ENCODE measurements at regions not wholly inside any gene's neighbourhood (a gene's known extent, or its start where the extent isn't known, plus 50 kb on each side); places are given as distances from the start of the nearest gene placed in this dataset.

DNA sequence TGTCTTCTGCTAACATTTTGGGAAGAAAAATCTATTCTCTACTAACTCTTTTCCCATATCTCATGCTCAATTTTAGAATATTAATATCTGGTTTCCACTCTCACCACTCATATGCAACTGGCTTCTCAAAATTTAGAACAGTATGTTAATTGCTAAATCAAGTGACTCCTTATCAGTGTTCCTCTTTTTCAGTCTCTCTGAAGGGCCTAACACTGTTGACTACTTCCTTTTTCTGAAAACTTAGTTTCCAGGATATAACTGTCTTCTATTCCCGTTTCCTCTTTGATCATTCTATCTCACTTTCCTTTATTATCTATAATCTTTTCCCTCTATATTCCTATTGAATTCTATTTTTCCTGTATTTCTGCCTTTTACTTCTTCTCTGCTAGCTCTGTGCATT, 1717.2 kb upstream of the C9orf72 start:
- Mint-ChIP-seq H3K4me1 (no peaks in the 10 kb centered on the region), H3K4me3 (no peak overlapping the region), H3K9me3 (no peaks in the 10 kb centered on the region), H3K36me3 (ENCODE audit: low read depth) (no peaks in the 10 kb centered on the region), H3K27ac (no peak overlapping the region), H3K27me3 (no peaks in the 10 kb centered on the region)
- DNase-seq, result no peak
- intact Hi-C loops (cut with micrococcal nuclease), result no loop called here

DNA sequence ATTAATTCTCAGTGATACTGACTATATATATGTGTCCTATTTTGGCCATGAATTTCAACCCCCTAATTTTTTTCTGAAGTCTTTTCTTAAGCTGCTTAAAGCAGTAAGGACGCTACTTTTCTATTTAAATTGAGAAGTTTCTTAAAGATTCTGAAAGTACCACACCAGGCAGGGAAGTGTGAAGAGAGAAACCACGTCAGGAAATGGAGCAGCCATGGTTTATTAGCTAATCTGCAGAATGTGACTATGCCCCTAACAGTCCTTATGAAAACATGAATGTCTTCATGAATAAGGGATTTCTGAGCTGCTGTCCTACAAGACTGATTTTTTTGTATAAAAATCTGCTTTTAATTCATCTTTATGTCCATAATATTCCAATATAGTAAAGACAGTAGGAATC, 1724.3 kb upstream of the C9orf72 start:
- intact Hi-C loops (cut with micrococcal nuclease), result no loop called here
- no peak for DNase-seq
- H3K27ac Mint-ChIP-seq, result no peak overlapping the region
- H3K36me3 Mint-ChIP-seq (ENCODE audit: low read depth), result no peaks in the 10 kb centered on the region
- no peaks in the 10 kb centered on the region for H3K4me1 Mint-ChIP-seq
- no peak overlapping the region for H3K4me3 Mint-ChIP-seq
- H3K9me3 Mint-ChIP-seq, result peaks cover 9% of the 10 kb centered on the region
- no peaks in the 10 kb centered on the region for H3K27me3 Mint-ChIP-seq

DNA sequence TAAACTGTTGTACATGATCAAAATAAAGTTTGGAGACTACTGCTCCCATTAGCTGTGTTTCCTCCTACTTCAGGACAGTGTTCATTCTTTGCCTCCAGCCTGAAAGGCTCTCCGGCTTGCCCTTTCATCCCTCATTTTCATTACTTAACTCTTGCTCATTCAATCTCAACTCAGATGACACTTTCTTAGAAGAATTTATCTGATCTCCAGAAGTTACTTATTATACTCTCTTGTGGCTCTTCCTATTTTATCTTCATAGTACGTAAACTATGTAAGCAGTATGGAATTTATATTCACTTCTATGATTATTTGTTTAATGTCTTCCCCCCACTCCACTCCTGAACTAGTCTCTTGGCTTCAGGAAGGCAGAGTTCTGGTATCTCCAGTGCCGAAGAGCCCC, 1737.9 kb upstream of the C9orf72 start:
- H3K4me3 Mint-ChIP-seq, result no peak overlapping the region

DNA sequence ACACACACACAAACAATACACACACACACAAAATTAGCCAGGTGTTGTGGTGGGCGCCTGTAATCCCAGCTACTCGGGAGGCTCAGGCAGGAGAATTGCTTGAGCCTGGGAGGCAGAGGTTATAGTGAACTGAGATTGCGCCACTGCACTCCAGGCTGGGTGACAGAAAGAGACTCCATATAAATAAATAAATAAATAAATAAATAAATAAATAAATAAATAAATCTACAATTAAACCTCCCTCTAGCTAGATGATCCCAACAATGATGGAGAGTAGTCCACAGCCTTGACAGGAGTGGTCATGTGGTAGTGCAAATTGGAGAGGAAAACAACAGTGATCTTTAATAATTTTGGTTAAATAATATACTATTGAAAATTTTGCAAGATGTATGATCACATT, 1739.0 kb upstream of the C9orf72 start:
- H3K27me3 Mint-ChIP-seq, result no peaks in the 10 kb centered on the region
- intact Hi-C loops (cut with micrococcal nuclease), result no loop called here

More for the DNA sequence above, 1737.9 kb upstream of the C9orf72 start:
- H3K36me3 Mint-ChIP-seq (ENCODE audit: low read depth), result no peaks in the 10 kb centered on the region
- peaks cover 5% of the 10 kb centered on the region for H3K9me3 Mint-ChIP-seq
- no peaks in the 10 kb centered on the region for H3K27me3 Mint-ChIP-seq
- intact Hi-C loops (cut with micrococcal nuclease), result no loop called here
- H3K4me1 Mint-ChIP-seq, result no peaks in the 10 kb centered on the region
- H3K27ac Mint-ChIP-seq, result no peak overlapping the region
- DNase-seq, result no peak

DNA sequence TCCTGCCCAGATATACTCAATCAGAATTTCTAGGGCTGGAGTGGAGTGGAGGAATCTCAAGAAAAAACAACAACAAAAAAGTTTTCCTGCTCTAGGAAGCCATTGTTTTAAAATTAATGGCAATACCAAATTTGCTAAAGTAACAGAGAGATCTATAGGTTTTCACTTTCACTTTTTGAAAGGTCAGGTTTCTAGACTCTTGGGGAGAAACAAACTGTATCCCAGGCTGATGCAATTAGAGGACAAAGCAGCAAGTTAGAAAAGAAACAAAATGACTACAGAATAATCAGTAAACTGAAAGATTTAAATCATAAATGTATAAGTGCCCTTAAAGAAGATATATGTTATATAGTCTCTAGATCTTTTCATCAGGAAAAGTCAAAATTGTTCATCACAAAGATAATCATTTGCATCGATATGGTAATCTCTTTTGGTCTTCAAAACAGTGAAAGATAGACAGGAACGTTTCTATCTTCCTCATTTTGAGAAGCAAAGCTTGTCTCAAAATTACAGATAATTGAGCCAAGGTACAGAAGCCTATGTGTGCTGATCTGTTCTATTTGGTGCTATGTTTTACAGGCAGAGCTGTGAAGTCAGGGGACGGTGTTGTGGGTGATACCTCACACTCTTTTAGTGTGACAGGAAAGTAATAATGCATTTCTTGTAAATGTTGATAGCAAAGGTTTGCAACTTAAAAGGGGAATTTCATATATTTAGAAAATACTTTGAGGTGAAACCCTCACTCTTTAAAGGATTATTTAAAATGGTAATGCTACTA, 1746.6 kb upstream of the C9orf72 start:
- Mint-ChIP-seq H3K27me3 (no peaks in the 10 kb centered on the region), H3K36me3 (ENCODE audit: low read depth) (no peaks in the 10 kb centered on the region), H3K27ac (no peak overlapping the region), H3K4me3 (no peak overlapping the region), H3K4me1 (no peaks in the 10 kb centered on the region), H3K9me3 (no peaks in the 10 kb centered on the region)
- intact Hi-C loops (cut with micrococcal nuclease), result no loop called here
- no peak for DNase-seq

More for the DNA sequence above, 1739.0 kb upstream of the C9orf72 start:
- no peak for DNase-seq
- no peaks in the 10 kb centered on the region for H3K36me3 Mint-ChIP-seq (ENCODE audit: low read depth)
- H3K9me3 Mint-ChIP-seq, result peaks cover 3% of the 10 kb centered on the region
- no peaks in the 10 kb centered on the region for H3K4me1 Mint-ChIP-seq
- no peak overlapping the region for H3K4me3 Mint-ChIP-seq
- no peak overlapping the region for H3K27ac Mint-ChIP-seq

DNA sequence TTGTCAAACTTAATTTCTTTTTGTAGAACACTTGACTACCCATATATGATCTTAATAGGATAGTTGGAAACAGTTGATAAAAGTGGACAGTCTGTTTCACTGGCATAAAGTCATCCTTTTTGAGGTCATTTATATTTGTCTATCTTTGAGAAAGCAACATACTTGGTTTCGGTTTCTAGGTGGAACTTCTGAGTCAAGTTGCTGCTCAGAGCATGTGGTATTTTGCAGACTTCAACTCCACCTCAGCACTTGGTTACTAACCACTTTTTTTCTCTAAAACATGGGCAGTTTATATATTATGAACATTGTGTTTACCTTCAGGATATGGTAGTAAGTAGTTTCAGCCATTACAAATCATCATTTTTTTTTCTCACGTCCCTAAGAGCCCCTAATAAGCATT, 1749.0 kb upstream of the C9orf72 start:
- Mint-ChIP-seq H3K27ac (no peak overlapping the region), H3K36me3 (ENCODE audit: low read depth) (no peaks in the 10 kb centered on the region), H3K9me3 (no peaks in the 10 kb centered on the region), H3K4me3 (no peak overlapping the region), H3K4me1 (no peaks in the 10 kb centered on the region), H3K27me3 (no peaks in the 10 kb centered on the region)
- DNase-seq, result no peak
- intact Hi-C loops (cut with micrococcal nuclease), result no loop called here

DNA sequence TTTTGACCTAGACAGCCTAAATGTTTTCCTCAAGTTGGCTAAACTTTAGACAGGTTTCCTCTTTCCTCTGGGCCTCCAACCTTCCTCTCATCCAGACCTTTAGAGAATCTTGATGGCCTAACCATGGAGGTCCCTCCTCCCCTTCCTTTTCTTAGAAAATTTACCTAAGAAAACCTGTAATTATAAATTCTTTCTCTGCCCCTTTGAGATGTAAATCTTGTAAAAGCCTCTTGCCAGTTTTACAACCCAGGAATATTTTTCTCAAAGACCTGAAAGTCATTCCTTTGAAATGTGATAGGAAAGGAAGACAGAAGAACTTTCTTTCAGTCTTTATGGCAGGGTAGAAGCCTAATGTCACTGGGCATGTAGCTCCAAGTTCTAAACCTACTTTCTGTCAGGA, 1752.6 kb upstream of the C9orf72 start:
- Mint-ChIP-seq H3K4me1 (no peaks in the 10 kb centered on the region), H3K4me3 (no peak overlapping the region), H3K9me3 (no peaks in the 10 kb centered on the region), H3K36me3 (ENCODE audit: low read depth) (no peaks in the 10 kb centered on the region), H3K27me3 (no peaks in the 10 kb centered on the region), H3K27ac (no peak overlapping the region)
- intact Hi-C loops (cut with micrococcal nuclease), result no loop called here
- DNase-seq, result no peak

DNA sequence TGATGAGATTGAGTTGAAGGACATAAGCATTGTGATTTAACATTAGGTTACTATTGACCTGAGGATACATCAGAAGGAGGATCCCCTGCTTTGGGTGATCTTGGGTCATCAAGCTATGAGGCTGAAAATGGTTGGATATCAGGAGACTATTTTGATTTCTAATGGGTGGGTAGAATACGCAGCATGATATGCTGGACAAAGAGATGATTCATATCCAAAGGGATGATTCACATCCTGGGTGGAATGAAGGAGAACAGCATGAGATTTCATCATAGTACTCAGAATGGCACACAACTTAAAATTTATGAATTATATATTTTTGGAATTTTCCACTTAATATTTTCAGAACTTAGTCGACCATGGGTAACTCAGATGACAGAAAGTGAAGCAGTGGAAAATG, 1759.5 kb upstream of the C9orf72 start:
- DNase-seq, result no peak
- intact Hi-C loops (cut with micrococcal nuclease), result no loop called here
- Mint-ChIP-seq H3K4me3 (no peak overlapping the region), H3K36me3 (ENCODE audit: low read depth) (no peaks in the 10 kb centered on the region), H3K27me3 (no peaks in the 10 kb centered on the region), H3K4me1 (no peaks in the 10 kb centered on the region), H3K27ac (no peak overlapping the region), H3K9me3 (no peaks in the 10 kb centered on the region)

DNA sequence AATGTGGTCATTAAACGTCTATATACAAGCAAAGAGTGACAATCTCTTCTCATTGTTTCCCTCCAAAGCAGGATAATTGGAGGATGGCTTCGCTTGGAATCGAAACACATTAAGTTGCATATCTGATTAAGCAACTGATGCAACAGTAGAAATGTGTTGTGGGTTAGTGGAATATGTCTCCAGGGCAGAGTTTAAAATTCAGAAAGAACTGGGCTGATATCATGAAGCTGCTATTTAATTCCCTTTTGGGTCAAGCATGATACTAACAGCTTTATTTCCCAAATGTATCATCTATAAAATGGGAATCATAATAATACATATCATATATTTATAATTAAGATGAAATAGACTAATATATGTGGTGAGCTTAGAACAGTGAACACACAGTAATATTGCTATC, 1763.0 kb upstream of the C9orf72 start:
- no peaks in the 10 kb centered on the region for H3K9me3 Mint-ChIP-seq
- H3K4me3 Mint-ChIP-seq, result no peak overlapping the region
- intact Hi-C loops (cut with micrococcal nuclease), result no loop called here
- DNase-seq, result no peak
- no peaks in the 10 kb centered on the region for H3K27me3 Mint-ChIP-seq
- H3K27ac Mint-ChIP-seq, result no peak overlapping the region
- H3K4me1 Mint-ChIP-seq, result no peaks in the 10 kb centered on the region
- no peaks in the 10 kb centered on the region for H3K36me3 Mint-ChIP-seq (ENCODE audit: low read depth)

DNA sequence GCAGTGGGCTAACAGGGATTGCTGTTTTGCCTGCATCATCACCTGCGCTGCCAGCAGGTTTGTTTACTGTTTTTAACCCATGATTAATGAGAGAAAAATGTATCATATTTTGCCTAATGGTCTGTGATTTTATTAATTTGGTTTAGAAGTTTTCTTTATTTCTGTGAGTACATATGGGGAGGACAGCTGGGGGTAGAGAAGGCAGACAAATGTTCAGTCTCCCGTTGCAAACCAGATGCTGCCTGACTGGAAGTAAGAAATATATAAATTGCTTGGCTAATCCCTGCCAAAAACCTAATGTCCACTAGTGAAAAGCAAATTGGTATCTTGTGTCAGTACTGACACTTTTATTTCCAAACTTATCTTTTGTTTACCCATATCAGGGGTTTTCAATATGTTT, 1766.1 kb upstream of the C9orf72 start:
- H3K27me3 Mint-ChIP-seq, result no peaks in the 10 kb centered on the region
- intact Hi-C loops (cut with micrococcal nuclease), result no loop called here
- H3K27ac Mint-ChIP-seq, result no peak overlapping the region
- no peaks in the 10 kb centered on the region for H3K4me1 Mint-ChIP-seq
- no peak overlapping the region for H3K4me3 Mint-ChIP-seq
- no peaks in the 10 kb centered on the region for H3K9me3 Mint-ChIP-seq
- H3K36me3 Mint-ChIP-seq (ENCODE audit: low read depth), result no peaks in the 10 kb centered on the region
- DNase-seq, result no peak

DNA sequence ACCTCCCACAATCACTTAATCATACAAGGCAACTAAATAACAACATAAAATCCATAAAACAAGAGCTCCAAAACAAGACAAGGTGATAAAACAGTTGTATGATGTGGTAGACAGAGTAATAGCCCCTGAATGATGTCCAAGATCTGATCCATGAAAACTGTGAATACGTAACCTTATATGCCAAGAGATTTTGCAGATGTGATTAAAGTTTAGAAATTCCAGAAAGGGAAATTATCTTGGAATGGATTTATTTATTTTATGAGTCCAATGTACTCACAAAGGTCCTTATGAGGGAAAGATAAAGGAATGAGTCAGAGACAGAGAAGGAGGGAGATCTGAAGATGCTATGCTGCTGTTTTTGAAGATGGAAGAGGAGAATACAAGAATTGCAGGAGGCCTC, 1775.7 kb upstream of the C9orf72 start:
- intact Hi-C loops (cut with micrococcal nuclease), result no loop called here
- Mint-ChIP-seq H3K27me3 (no peaks in the 10 kb centered on the region), H3K27ac (no peak overlapping the region), H3K4me1 (no peaks in the 10 kb centered on the region), H3K36me3 (ENCODE audit: low read depth) (no peaks in the 10 kb centered on the region), H3K4me3 (no peak overlapping the region), H3K9me3 (no peaks in the 10 kb centered on the region)
- no peak for DNase-seq

DNA sequence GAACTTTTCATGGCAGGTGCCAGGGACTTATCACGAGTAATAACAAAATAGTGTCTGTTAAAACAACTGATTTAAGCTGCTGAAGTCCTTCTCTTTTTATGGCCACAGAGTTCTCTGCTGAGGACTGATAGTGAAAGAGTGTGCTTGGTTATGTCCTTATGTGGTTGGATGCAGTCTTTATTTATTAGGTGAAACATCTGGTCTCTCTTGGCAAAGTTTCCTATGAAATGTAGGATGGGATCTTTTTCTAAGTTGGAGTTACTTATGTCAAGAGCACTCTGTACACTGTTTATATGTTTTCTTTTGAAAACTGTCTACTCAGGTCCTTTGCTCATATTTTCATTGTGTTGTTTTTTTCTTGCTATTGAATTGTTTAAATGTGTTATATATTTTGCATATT, 1816.1 kb upstream of the C9orf72 start:
- Mint-ChIP-seq H3K27me3 (no peaks in the 10 kb centered on the region), H3K4me1 (no peaks in the 10 kb centered on the region), H3K27ac (no peak overlapping the region), H3K36me3 (ENCODE audit: low read depth) (no peaks in the 10 kb centered on the region), H3K4me3 (no peak overlapping the region), H3K9me3 (no peaks in the 10 kb centered on the region)
- intact Hi-C loops (cut with micrococcal nuclease), result no loop called here
- no peak for DNase-seq

DNA sequence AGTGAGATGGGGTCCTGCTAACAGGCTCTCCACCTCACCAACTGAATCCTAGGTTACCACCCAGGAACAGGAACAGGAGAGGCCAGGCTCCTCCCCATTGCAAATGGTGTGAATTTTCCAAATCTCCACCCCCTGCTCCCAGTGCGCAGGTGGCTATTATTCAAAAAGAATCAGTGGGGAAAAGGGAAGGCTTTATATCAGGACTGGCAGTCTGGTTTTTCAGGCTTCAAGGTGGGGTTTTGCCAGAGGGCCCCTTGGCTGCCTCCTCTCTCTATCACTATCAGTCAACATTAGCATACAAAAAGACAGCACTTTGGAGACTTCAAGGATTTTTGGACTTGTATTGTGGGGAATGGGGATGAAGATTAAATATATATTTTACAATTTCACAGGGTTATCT, 1817.6 kb upstream of the C9orf72 start:
- H3K4me3 Mint-ChIP-seq, result no peak overlapping the region
- intact Hi-C loops (cut with micrococcal nuclease), result no loop called here
- no peak overlapping the region for H3K27ac Mint-ChIP-seq
- H3K36me3 Mint-ChIP-seq (ENCODE audit: low read depth), result no peaks in the 10 kb centered on the region
- H3K4me1 Mint-ChIP-seq, result no peaks in the 10 kb centered on the region
- H3K27me3 Mint-ChIP-seq, result no peaks in the 10 kb centered on the region
- no peak for DNase-seq
- no peaks in the 10 kb centered on the region for H3K9me3 Mint-ChIP-seq

DNA sequence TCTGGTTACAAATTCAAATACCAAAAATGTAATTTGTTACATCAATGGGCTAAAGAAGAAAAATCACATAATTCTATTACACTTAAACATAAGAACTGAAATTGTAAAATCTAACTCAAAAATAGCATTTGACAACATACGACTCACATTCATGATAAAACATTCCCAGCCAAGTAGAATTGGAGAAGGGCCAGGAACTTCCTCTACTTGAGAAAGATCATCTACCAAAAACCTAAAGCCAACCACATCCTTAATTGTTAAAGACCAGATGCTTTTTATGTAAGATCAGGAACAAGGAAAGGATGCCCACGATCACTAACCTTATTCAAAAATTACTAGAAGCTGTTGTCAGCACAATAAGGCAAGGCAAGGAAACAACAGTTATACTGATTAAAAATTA, 1819.8 kb upstream of the C9orf72 start:
- intact Hi-C loops (cut with micrococcal nuclease), result no loop called here
- H3K36me3 Mint-ChIP-seq (ENCODE audit: low read depth), result no peaks in the 10 kb centered on the region
- H3K9me3 Mint-ChIP-seq, result no peaks in the 10 kb centered on the region
- no peaks in the 10 kb centered on the region for H3K4me1 Mint-ChIP-seq
- no peak for DNase-seq
- H3K27ac Mint-ChIP-seq, result no peak overlapping the region
- H3K27me3 Mint-ChIP-seq, result no peaks in the 10 kb centered on the region
- no peak overlapping the region for H3K4me3 Mint-ChIP-seq

DNA sequence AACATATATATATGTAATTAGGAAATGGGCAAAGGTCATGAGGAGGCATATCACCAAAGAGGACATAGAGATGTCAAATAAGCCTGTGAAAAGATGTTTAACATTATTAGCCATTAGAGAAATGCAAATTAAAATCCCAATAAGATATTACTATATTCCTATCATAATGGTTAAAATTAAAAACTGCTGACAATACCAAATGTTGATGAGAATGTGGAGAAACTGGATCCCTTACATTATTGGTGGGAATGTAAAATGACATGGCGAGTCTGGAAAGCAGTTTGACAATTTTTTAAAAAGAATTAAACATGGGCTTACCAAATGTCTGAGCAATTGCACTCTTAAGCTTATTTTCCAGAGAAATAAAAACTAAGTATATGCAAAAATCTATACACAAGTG, 1821.6 kb upstream of the C9orf72 start:
- Mint-ChIP-seq H3K4me1 (no peaks in the 10 kb centered on the region), H3K4me3 (no peak overlapping the region), H3K9me3 (peaks cover 3% of the 10 kb centered on the region), H3K27me3 (no peaks in the 10 kb centered on the region), H3K27ac (no peak overlapping the region), H3K36me3 (ENCODE audit: low read depth) (no peaks in the 10 kb centered on the region)
- DNase-seq, result no peak
- intact Hi-C loops (cut with micrococcal nuclease), result no loop called here
